ENCODE measurements at regions not wholly inside any gene's neighbourhood (a gene's known extent, or its start where the extent isn't known, plus 50 kb on each side); places are given as distances from the start of the nearest gene placed in this dataset.

GRCh38 chr21:20086508-20086907 is 911.7 kb upstream of the NCAM2 start (continued):
- TF ChIP-seq PATZ1 (CRISPR knock-in tag; IDR thresholded peaks at IDR 0.05; ENCODE audit: borderline replicate concordance) (no peak), ZNF561 (CRISPR knock-in tag; conservative IDR thresholded peaks at IDR 0.05) (no peak), RBM22 (IDR thresholded peaks at IDR 0.05; ENCODE audit: low read depth, low read length, poor library complexity, severe bottlenecking) (no peak), MAX (CRISPR knock-in tag; IDR thresholded peaks at IDR 0.05) (no peak), GTF2B (IDR thresholded peaks at IDR 0.05; ENCODE audit: extremely low read depth, insufficient read length) (no peak), ZNF785 (CRISPR knock-in tag; IDR thresholded peaks at IDR 0.05) (no peak), PTRF (tag; IDR thresholded peaks at IDR 0.05) (no peak), SMAD4 (CRISPR knock-in tag; conservative IDR thresholded peaks at IDR 0.05) (0 out of 2 replicates have a peak, but pooled peaks have one; percentile 28), ATF1 (CRISPR knock-in tag; IDR thresholded peaks at IDR 0.05) (no peak), ATF1 (tag; IDR thresholded peaks at IDR 0.05) (0 out of 2 replicates have a peak, but pooled peaks have one; percentile 4), SMARCA5 (IDR thresholded peaks at IDR 0.05) (no peak), ZNF444 (CRISPR knock-in tag; IDR thresholded peaks at IDR 0.05) (no peak), STAT5A (IDR thresholded peaks at IDR 0.05; ENCODE audit: borderline replicate concordance, low read length) (peak; percentile 52), TCF3 (CRISPR knock-in tag; IDR thresholded peaks at IDR 0.05) (peak; percentile 73), NR2F6 (CRISPR knock-in tag; IDR thresholded peaks at IDR 0.05) (no peak), SREBF1 (IDR thresholded peaks at IDR 0.05; ENCODE audit: borderline replicate concordance, low read depth, low read length) (no peak), EHMT2 (IDR thresholded peaks at IDR 0.05) (peak; percentile 50; the same call in 1 of the 2 replicates), MEIS2 (IDR thresholded peaks at IDR 0.05; ENCODE audit: partially characterized antibody) (peak; percentile 54), TAL1 (IDR thresholded peaks at IDR 0.05) (peak; percentile 77), MTA2 (IDR thresholded peaks at IDR 0.05; ENCODE audit: low read depth) (peak; percentile 74), ZNF77 (CRISPR knock-in tag; IDR thresholded peaks at IDR 0.05) (no peak), MBD2 (IDR thresholded peaks at IDR 0.05; ENCODE audit: borderline replicate concordance, low read depth) (0 out of 2 replicates have a peak, but pooled peaks have one; percentile 23), NFATC3 (IDR thresholded peaks at IDR 0.05) (no peak), DDX20 (tag; IDR thresholded peaks at IDR 0.05; ENCODE audit: low read depth) (no peak), SMARCA4 (IDR thresholded peaks at IDR 0.05) (peak; percentile 82), CLOCK (CRISPR knock-in tag; IDR thresholded peaks at IDR 0.05; ENCODE audit: borderline replicate concordance) (no peak), CEBPB (tag; IDR thresholded peaks at IDR 0.05) (no peak), CBFA2T3 (IDR thresholded peaks at IDR 0.05) (peak; percentile 89), DPF2 (IDR thresholded peaks at IDR 0.05) (peak; percentile 81), SOX6 (IDR thresholded peaks at IDR 0.05) (peak; percentile 47; the same call in 1 of the 2 replicates)

All from K562 (cell line).